ENCODE measurements at regions not wholly inside any gene's neighbourhood (a gene's known extent, or its start where the extent isn't known, plus 50 kb on each side); places are given as distances from the start of the nearest gene placed in this dataset.
A peak's percentile ranks its signal among the peaks of the same experiment; 100 is the strongest.

- TF ChIP-seq YY1 (IDR thresholded peaks at IDR 0.05; ENCODE audit: low read depth) (no peak), TAF1 (IDR thresholded peaks at IDR 0.05; ENCODE audit: low read depth) (no peak), ZBTB7A (IDR thresholded peaks at IDR 0.05; ENCODE audit: low read depth) (no peak), REST (IDR thresholded peaks at IDR 0.05; ENCODE audit: low read depth) (no peak), TCF12 (IDR thresholded peaks at IDR 0.05; ENCODE audit: low read depth) (no peak), EGR1 (IDR thresholded peaks at IDR 0.05) (no peak), RAD21 (IDR thresholded peaks at IDR 0.05; ENCODE audit: low read depth) (no peak), CREB1 (IDR thresholded peaks at IDR 0.05; ENCODE audit: low read depth) (no peak), TEAD4 (IDR thresholded peaks at IDR 0.05) (no peak), NFIC (IDR thresholded peaks at IDR 0.05) (no peak), MAX (IDR thresholded peaks at IDR 0.05) (no peak), CEBPB (IDR thresholded peaks at IDR 0.05) (no peak), FOXM1 (IDR thresholded peaks at IDR 0.05; ENCODE audit: borderline replicate concordance, low read depth) (no peak)
Observed at GRCh38 chr4:115969756-115970155, 856.3 kb upstream of the NDST4 start.

DNA sequence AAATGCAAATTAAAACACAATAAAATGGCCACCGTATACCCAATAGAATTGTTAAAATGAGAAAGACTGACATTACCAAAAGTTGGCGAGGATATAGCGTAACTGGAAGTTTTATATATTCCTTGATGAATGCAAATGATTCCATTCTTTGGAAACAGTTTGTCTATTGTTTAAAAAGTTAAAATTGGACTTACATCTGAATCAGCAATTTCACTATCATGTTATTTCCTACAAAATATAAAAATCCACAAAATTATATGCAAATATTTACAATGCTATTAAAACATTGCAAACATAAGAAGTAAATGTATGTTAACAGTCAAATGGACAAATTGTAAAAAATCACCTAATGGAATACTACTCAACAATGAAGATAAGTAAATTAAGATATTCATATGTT is 852.2 kb upstream of the NDST4 start:
- no peak for TF ChIP-seq RAD21 (IDR thresholded peaks at IDR 0.05; ENCODE audit: low read depth)
- TF ChIP-seq NFIC (IDR thresholded peaks at IDR 0.05), result no peak
- no peak for TF ChIP-seq CREB1 (IDR thresholded peaks at IDR 0.05; ENCODE audit: low read depth)
- no peak for TF ChIP-seq ZBTB7A (IDR thresholded peaks at IDR 0.05; ENCODE audit: low read depth)
- no peak for TF ChIP-seq MAX (IDR thresholded peaks at IDR 0.05)
- no peak for TF ChIP-seq FOXM1 (IDR thresholded peaks at IDR 0.05; ENCODE audit: borderline replicate concordance, low read depth)
- no peak for TF ChIP-seq USF1 (IDR thresholded peaks at IDR 0.05)
- TF ChIP-seq TEAD4 (IDR thresholded peaks at IDR 0.05), result no peak
- no peak for TF ChIP-seq REST (IDR thresholded peaks at IDR 0.05; ENCODE audit: low read depth)

DNA sequence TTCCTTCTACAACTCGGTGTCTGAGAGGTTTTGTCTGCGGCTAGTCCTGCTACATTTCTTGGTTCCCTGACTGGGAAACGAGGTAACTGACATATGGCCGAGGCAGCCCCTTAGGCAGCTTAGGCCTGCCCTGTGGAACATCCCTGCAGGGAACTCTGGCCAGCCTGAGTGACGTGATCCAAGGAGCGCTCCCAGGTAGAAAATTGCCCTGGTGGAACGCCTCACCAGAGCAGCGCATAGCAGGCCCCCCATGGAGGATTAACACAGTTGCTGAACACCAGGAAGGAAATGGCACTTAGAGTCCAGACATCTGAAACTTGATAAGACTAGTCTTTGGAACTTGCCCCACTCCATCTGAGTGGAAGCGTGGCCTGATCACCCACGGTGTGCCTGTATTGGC is 837.4 kb upstream of the NDST4 start:
- peak; percentile 50; the same call in 1 of the 2 replicates for TF ChIP-seq EP300 (IDR thresholded peaks at IDR 0.05; ENCODE audit: borderline replicate concordance)
- TF ChIP-seq USF1 (IDR thresholded peaks at IDR 0.05), result no peak
- peak; percentile 9; the same call in 1 of the 2 replicates for TF ChIP-seq TEAD4 (IDR thresholded peaks at IDR 0.05)

GRCh38 chr4:115945026-115945425 is 831.6 kb upstream of the NDST4 start:
- TF ChIP-seq EP300 (IDR thresholded peaks at IDR 0.05; ENCODE audit: borderline replicate concordance) (no peak), NFIC (IDR thresholded peaks at IDR 0.05) (no peak), MAX (IDR thresholded peaks at IDR 0.05) (no peak), FOXM1 (IDR thresholded peaks at IDR 0.05; ENCODE audit: borderline replicate concordance, low read depth) (no peak), YY1 (IDR thresholded peaks at IDR 0.05; ENCODE audit: low read depth) (no peak), ZBTB7A (IDR thresholded peaks at IDR 0.05; ENCODE audit: low read depth) (no peak), TAF1 (IDR thresholded peaks at IDR 0.05; ENCODE audit: low read depth) (no peak), CEBPB (IDR thresholded peaks at IDR 0.05) (no peak), USF1 (IDR thresholded peaks at IDR 0.05) (no peak), TEAD4 (IDR thresholded peaks at IDR 0.05) (no peak), TCF12 (IDR thresholded peaks at IDR 0.05; ENCODE audit: low read depth) (no peak), EGR1 (IDR thresholded peaks at IDR 0.05) (no peak)

DNA sequence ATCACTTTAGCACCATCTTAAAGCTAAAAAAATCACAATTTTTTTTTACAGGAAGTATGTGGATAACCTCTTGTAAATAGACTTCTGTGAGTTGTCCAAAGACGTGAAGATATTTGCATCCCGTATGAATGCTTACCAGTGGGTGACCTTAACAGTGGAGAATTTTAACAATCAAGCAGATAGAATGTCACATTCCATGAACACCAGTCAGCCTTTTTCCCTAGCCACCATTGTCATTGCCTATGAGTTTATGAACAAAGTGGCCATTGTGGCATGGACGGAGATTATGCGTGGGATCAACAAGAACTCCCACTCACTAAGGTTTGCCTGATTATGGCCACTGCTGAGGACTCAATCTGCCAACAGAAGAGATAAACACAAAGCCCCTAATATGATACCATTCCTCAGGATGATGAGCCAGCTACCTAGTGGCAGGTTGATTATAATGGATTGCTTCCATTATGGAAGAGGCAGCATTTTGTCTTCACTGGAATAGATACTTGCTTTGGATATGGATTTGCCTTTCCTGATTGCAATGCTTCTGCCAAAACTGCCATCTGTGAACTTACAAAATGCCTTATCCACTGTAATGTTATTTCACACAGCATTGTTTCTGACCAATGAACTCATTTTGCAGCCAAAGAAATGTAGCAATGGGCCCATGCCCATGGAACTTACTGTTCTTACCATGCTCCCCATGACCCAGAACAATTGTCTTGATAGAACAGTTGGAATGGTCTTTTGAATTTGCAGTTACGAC is 830.9 kb upstream of the NDST4 start:
- TF ChIP-seq TEAD4 (IDR thresholded peaks at IDR 0.05) (peak; percentile 63), CREB1 (IDR thresholded peaks at IDR 0.05; ENCODE audit: low read depth) (no peak), CEBPB (IDR thresholded peaks at IDR 0.05) (no peak), EP300 (IDR thresholded peaks at IDR 0.05; ENCODE audit: borderline replicate concordance) (no peak), TCF12 (IDR thresholded peaks at IDR 0.05; ENCODE audit: low read depth) (no peak)
